ENCODE measurements at regions not wholly inside any gene's neighbourhood (a gene's known extent, or its start where the extent isn't known, plus 50 kb on each side); places are given as distances from the start of the nearest gene placed in this dataset.

- no peak for DNase-seq
These were observed 570.0 kb downstream of the MMUT start for GRCh38 chr6:48893048-48893447.

DNA sequence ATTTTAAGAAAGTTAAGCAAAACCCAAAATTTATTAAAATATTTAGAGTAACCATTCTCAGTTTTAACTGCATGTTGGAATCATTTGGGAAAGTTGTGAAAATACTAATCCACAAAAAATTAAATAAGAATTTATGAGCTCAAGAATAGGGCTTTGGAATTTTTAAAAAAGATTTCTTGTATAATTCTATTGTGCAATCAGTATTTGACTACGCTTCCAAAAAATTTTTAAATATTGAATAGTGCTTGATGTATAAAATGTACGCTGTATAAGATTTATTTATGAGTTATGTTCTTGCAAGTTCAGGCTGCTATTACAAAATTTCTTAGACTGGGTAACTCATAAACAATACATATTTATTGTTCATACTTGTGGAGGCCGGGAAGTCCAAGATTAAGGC is 571.7 kb downstream of the MMUT start:
- no peak for DNase-seq

DNA sequence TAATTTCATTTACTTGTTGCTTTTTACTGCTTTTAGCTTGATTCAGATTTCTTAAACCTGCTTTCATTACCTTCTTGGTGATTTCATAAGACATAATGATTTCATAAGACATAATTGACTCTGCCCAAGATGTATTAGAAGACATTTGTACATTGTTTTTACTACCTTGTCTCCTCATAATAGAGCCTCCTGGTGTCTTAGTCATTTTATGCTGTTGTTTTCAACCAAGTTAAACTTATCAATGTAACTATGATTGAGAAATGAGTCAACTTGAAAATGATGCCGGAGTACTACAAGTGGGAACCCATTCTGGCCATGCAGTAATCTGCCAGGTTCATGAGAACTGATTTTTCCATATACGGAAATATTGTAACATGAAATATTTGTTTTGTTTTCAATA is 573.6 kb downstream of the MMUT start:
- DNase-seq: no peak

GRCh38 chr6:48883116-48883515 is 579.9 kb downstream of the MMUT start:
- DNase-seq: no peak

DNA sequence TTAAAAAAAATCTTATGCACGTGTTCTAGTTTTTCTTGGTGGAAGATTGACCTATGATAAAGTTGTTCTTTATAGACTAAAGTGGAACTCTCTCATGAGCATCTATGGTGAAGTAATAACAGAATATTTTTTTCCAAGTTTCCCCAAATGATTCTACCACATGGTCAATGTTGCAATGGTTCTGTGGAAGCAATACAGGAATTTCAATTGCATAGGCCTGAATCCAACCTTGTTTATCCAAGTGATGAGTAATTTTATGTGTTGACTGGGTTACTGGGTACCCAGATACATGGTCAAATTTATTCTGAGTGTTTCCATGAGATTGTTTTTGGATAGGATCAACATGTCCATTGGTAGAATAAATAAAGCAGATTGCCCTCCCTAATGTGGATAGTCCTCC is 581.5 kb downstream of the MMUT start:
- no peak for DNase-seq

GRCh38 chr6:48869595-48869994 is 593.5 kb downstream of the MMUT start:
- DNase-seq: no peak

- DNase-seq: no peak
These were observed 596.4 kb downstream of the MMUT start for GRCh38 chr6:48866682-48867081.

GRCh38 chr6:48860175-48860574 is 602.9 kb downstream of the MMUT start:
- no peak for DNase-seq

GRCh38 chr6:48859562-48860123 is 603.4 kb downstream of the MMUT start:
- no peak for DNase-seq

GRCh38 chr6:48845219-48845618 is 617.8 kb downstream of the MMUT start:
- no peak for DNase-seq

GRCh38 chr6:48844696-48845095 is 618.4 kb downstream of the MMUT start:
- DNase-seq: no peak

GRCh38 chr6:48840896-48841295 is 622.2 kb downstream of the MMUT start:
- DNase-seq: no peak

DNA sequence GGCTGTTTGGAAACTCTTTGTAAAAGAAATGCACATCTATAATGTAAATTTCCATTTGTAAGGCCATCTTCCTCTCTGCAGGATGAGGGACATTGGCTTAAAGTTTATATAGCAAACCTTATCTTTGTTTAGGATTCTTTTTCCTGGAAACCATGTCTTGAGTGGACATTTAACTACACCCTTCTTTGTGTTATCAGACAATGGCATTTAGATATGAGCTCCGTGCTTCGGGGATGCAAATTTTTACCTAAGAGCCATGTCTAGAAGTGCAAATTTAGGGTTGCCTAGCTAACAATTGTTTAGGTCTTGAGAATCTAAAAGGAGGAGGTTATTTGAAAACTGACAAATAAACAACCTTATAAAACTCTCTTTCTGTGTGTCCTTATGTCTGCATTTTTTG is 623.8 kb downstream of the MMUT start:
- no peak for DNase-seq

- DNase-seq: no peak
These were observed 625.3 kb downstream of the MMUT start for GRCh38 chr6:48837744-48838143.

- no peak for DNase-seq
These were observed 627.6 kb downstream of the MMUT start for GRCh38 chr6:48835421-48835958.

DNA sequence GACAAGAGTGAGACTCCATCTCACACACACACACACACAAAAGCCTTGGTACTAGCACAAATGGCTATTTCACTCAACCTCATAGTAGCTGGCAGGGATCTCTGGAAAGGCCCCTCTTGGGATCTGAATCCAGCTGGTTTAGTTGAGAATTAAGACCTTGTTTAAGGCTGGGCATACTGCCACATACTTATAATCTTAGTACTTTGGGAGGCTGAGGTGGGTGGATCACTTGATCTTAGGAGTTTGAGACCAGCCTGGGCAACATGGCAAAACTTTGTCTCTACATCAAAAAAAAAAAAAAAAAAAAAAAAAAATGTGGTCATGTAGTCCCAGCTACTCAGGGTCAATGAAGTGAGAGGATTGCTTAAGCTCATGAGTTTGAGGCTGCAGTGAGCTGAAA is 628.3 kb downstream of the MMUT start:
- no peak for DNase-seq

DNA sequence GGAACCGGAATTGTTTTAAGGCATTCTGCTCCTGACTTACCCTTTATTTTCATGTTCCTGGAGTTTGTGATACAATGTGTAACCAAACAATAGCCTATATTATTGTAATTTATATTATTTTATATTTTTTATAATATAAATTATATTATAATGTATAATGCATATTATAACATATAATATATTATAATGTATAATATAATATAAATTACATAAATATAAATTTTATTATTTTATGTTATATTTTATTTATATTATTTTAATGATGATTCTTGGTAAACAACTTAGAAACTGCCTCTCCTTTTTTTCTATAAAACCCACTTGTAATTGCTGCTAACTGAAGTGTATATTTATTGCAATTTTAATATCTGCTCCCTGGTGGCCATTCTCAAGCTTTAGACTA is 629.1 kb downstream of the MMUT start:
- no peak for DNase-seq

GRCh38 chr6:48826901-48827701 is 636.0 kb downstream of the MMUT start:
- no peak for DNase-seq

GRCh38 chr6:48826152-48826515 is 636.9 kb downstream of the MMUT start:
- DNase-seq: no peak

DNA sequence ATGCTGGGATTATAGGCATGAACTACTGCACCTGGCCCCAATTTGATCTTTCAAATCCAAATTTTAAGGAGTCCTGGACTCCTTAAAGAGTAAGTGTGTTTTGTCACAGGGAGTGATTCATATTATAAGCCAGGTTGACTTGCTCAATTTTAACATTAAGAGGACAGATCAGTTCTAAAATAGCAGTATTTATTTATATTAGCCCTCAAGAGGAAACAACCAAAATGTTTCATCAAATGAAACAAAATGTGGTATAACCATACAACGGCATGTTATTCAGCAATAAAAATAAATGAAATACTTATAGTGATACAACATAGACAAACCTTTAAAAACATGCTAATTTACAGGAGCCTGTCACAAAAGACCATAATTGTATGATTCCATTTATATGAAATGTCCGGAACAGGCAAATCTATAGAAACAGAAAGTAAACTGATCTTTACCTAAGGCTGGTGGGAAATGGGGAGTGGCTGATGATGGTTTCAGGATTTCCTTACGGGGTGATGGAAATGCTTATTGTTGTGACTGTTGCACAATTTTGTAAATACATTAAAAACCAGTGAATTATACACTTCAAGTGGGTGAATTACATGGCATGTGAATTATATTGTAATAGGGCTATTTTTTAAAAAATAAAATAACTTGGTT is 637.4 kb downstream of the MMUT start:
- no peak for DNase-seq

DNA sequence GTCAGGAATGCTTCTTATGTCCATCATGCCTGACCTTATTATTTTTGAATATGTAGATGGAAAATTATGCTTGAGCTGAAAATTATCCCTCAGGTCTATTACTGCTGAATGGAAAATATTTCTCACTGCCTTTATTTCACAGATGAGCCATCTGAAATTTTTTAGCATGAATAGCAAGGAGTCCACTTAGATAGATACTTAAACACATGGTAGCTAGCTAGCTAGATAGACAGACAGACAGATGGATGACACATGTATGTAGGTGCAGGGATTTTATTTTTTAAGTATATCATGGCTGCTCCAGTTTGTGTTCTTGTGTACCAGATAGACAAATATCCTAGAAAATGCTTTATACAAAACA is 645.0 kb downstream of the MMUT start:
- DNase-seq: no peak

- no peak for DNase-seq
These were observed 645.6 kb downstream of the MMUT start for GRCh38 chr6:48817333-48818051.

- no peak for DNase-seq
These were observed 648.1 kb downstream of the MMUT start for GRCh38 chr6:48814957-48815356.

DNA sequence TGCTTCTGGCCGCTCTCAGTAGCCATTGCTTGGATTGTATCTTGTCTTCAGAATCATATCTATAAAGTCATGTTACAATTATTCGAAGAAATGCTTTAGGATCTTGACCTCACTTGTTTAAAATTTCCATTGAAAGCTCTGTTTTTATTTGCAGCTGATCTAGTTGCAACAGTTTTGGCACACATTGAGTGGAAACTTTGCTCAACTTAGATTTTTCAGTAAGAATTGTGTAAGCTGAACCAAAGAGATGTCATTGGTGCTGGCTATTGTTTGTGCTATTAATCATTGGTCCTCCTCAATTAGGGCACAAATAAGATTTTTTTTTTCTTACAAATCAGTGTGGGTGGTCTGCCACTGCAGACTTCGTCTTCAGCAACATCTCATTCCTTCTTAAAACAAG is 649.2 kb downstream of the MMUT start:
- no peak for DNase-seq
